ENCODE measurements at regions not wholly inside any gene's neighbourhood (a gene's known extent, or its start where the extent isn't known, plus 50 kb on each side); places are given as distances from the start of the nearest gene placed in this dataset.

GRCh38 chr5:112668016-112668415 lies 69.7 kb upstream of the APC start:
- no peak overlapping the region for H3K27ac Mint-ChIP-seq (ENCODE audit: low read depth)
- H3K9me3 Mint-ChIP-seq = no peaks in the 10 kb centered on the region
- DNase-seq (ENCODE audit: low spot score in 2 of 2) (no peak), ATAC-seq (replicated peaks; ENCODE audit: extremely low read depth, poor library complexity, severe bottlenecking) (no peak)
- H3K36me3 Mint-ChIP-seq (ENCODE audit: insufficient read depth) = no peaks in the 10 kb centered on the region
- H3K4me1 Mint-ChIP-seq = no peaks in the 10 kb centered on the region
- peaks cover 6% of the 10 kb centered on the region for H3K27me3 Mint-ChIP-seq
- H3K4me3 Mint-ChIP-seq = no peak overlapping the region

- no peaks in the 10 kb centered on the region for H3K4me1 Mint-ChIP-seq
- no peak overlapping the region for H3K4me3 Mint-ChIP-seq
- peaks cover 6% of the 10 kb centered on the region for H3K27me3 Mint-ChIP-seq
- H3K36me3 Mint-ChIP-seq (ENCODE audit: insufficient read depth) = no peaks in the 10 kb centered on the region
- no peak overlapping the region for H3K27ac Mint-ChIP-seq (ENCODE audit: low read depth)
- DNase-seq (ENCODE audit: low spot score in 2 of 2) (no peak), ATAC-seq (replicated peaks; ENCODE audit: extremely low read depth, poor library complexity, severe bottlenecking) (no peak)
- no peaks in the 10 kb centered on the region for H3K9me3 Mint-ChIP-seq
These were observed 68.8 kb upstream of the APC start for GRCh38 chr5:112668911-112669310.

GRCh38 chr5:112669328-112669963 lies 68.2 kb upstream of the APC start:
- no peaks in the 10 kb centered on the region for H3K36me3 Mint-ChIP-seq (ENCODE audit: insufficient read depth)
- peaks cover 6% of the 10 kb centered on the region for H3K27me3 Mint-ChIP-seq
- no peak for DNase-seq (ENCODE audit: low spot score in 2 of 2)
- no peaks in the 10 kb centered on the region for H3K4me1 Mint-ChIP-seq
- no peak overlapping the region for H3K27ac Mint-ChIP-seq (ENCODE audit: low read depth)
- no peak for ATAC-seq (replicated peaks; ENCODE audit: extremely low read depth, poor library complexity, severe bottlenecking)
- no peaks in the 10 kb centered on the region for H3K9me3 Mint-ChIP-seq
- no peak overlapping the region for H3K4me3 Mint-ChIP-seq

DNA sequence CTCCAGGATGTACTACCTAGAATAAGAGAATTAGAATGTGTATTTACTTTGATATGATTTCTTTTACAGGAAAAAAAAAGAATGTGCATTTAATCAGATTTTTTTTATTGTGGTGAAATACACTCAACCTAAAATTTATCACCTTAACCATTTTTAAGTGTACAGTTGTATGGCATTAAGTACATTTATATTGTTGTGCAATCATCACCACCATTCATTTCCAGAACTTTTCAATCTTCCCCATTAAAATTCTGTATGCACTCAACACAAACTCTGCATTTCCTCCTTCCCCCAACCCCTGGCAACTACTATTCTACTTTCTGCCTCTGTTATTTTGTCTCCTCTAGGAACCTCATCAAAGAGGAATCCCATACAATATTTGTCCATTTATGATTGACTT lies 66.0 kb upstream of the APC start:
- Mint-ChIP-seq H3K27me3 (peaks cover 27% of the 10 kb centered on the region), H3K36me3 (ENCODE audit: insufficient read depth) (no peaks in the 10 kb centered on the region), H3K27ac (ENCODE audit: low read depth) (no peak overlapping the region), H3K9me3 (no peaks in the 10 kb centered on the region), H3K4me1 (no peaks in the 10 kb centered on the region), H3K4me3 (no peak overlapping the region)
- ATAC-seq (replicated peaks; ENCODE audit: extremely low read depth, poor library complexity, severe bottlenecking) (no peak), DNase-seq (ENCODE audit: low spot score in 2 of 2) (no peak)

DNA sequence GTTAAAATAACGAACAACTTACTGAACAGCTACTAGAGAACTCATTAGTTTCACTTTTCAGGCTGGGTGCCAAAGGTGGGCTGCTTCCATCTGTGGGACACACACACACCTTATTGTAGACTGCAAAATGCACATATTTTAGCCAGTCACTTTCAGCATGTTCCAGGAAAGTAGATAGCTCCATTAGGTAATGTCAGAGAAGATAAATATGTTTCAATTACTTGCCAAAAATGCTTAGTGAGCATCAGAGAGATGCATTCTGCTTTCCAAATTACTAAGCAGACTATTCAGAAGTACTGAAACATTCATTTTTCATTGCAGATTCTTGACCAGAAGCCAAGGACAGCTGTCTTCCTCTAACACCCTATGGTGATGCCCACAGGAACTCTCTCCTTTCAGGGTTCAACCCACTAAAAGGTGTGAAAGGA lies 56.2 kb upstream of the APC start:
- H3K9me3 Mint-ChIP-seq = no peaks in the 10 kb centered on the region
- ATAC-seq (replicated peaks; ENCODE audit: extremely low read depth, poor library complexity, severe bottlenecking) (no peak), DNase-seq (ENCODE audit: low spot score in 2 of 2) (no peak)
- peaks cover 49% of the 10 kb centered on the region for H3K27me3 Mint-ChIP-seq
- no peak overlapping the region for H3K27ac Mint-ChIP-seq (ENCODE audit: low read depth)
- H3K4me1 Mint-ChIP-seq = no peaks in the 10 kb centered on the region
- peaks cover 3% of the 10 kb centered on the region for H3K36me3 Mint-ChIP-seq (ENCODE audit: insufficient read depth)
- H3K4me3 Mint-ChIP-seq = no peak overlapping the region

GRCh38 chr5:112682621-112683061 lies 55.0 kb upstream of the APC start:
- Mint-ChIP-seq H3K27me3 (peaks cover 49% of the 10 kb centered on the region), H3K36me3 (ENCODE audit: insufficient read depth) (peaks cover 3% of the 10 kb centered on the region), H3K27ac (ENCODE audit: low read depth) (no peak overlapping the region), H3K9me3 (no peaks in the 10 kb centered on the region), H3K4me3 (no peak overlapping the region), H3K4me1 (no peaks in the 10 kb centered on the region)
- no peak for DNase-seq (ENCODE audit: low spot score in 2 of 2)
- no peak for ATAC-seq (replicated peaks; ENCODE audit: extremely low read depth, poor library complexity, severe bottlenecking)

DNA sequence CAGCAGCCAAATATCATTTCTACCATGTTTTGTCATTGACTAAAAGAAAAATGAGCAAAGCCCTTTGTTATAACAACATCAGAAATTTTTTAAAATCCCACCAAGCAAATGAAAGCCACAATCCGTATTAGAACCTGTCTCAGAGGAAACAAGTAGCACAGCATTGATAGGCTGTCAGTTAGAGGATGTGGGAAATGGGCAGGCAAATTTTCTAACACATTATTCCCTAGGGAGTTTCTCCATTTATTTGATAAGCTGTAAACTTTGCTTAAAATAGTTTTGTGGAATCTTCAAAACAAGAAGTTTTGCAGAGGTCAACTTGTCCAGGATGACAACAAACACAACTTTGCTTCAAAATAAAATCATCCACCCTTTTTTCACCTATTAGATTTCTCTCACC lies 53.6 kb upstream of the APC start:
- Mint-ChIP-seq H3K27me3 (peaks cover 46% of the 10 kb centered on the region), H3K27ac (ENCODE audit: low read depth) (no peak overlapping the region), H3K9me3 (no peaks in the 10 kb centered on the region), H3K4me3 (no peak overlapping the region), H3K36me3 (ENCODE audit: insufficient read depth) (no peaks in the 10 kb centered on the region), H3K4me1 (no peaks in the 10 kb centered on the region)
- DNase-seq (ENCODE audit: low spot score in 2 of 2) = no peak
- no peak for ATAC-seq (replicated peaks; ENCODE audit: extremely low read depth, poor library complexity, severe bottlenecking)

DNA sequence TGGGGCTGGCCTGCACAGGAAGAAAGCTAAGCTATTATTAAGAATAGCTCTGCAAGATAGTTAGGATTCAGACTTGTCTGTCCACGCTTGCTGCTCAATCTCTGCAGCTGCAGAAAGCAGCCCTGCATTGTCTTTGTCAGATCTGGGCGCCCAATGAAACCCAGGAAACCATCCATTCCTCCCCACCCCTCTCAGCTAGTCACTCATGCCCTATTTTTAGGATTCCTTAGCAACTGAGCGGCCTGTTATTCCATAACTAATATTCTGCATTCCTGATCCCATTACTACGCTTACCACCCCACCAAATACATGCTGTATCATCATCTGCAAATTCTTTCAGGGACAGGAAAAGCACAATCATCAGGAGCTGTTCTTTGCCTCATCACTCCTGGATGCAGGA lies 52.9 kb upstream of the APC start:
- Mint-ChIP-seq H3K9me3 (no peaks in the 10 kb centered on the region), H3K4me1 (no peaks in the 10 kb centered on the region), H3K36me3 (ENCODE audit: insufficient read depth) (no peaks in the 10 kb centered on the region), H3K27ac (ENCODE audit: low read depth) (no peak overlapping the region), H3K27me3 (peaks cover 43% of the 10 kb centered on the region), H3K4me3 (no peak overlapping the region)
- no peak for ATAC-seq (replicated peaks; ENCODE audit: extremely low read depth, poor library complexity, severe bottlenecking)
- DNase-seq (ENCODE audit: low spot score in 2 of 2) = no peak

DNA sequence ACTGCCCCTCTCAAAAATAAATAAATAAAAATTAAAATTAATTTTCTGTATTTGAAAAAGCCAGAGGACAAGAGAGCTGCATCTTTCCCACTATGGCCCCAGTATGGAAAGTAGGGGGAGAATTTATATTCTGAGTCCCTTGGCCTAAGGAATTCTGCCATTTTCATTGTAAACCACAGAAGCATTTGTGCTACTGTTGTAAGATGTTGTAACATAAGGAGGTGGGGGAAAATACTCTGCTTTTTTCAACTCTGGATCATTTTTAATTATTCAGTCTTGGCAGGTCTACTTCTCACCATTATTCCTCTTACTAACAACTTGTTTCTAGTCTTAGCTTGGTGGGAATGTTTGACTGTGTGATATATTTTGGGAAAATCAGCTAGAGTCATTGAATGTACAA lies 52.3 kb upstream of the APC start:
- Mint-ChIP-seq H3K4me3 (no peak overlapping the region), H3K27me3 (peaks cover 43% of the 10 kb centered on the region), H3K4me1 (no peaks in the 10 kb centered on the region), H3K27ac (ENCODE audit: low read depth) (no peak overlapping the region), H3K36me3 (ENCODE audit: insufficient read depth) (no peaks in the 10 kb centered on the region), H3K9me3 (no peaks in the 10 kb centered on the region)
- ATAC-seq (replicated peaks; ENCODE audit: extremely low read depth, poor library complexity, severe bottlenecking) = no peak
- DNase-seq (ENCODE audit: low spot score in 2 of 2) = no peak

GRCh38 chr5:112685931-112686330 lies 51.8 kb upstream of the APC start:
- peaks cover 43% of the 10 kb centered on the region for H3K27me3 Mint-ChIP-seq

GRCh38 chr5:112686675-112687074 lies 51.0 kb upstream of the APC start:
- ATAC-seq (replicated peaks; ENCODE audit: extremely low read depth, poor library complexity, severe bottlenecking) (no peak), DNase-seq (ENCODE audit: low spot score in 2 of 2) (no peak)
- no peaks in the 10 kb centered on the region for H3K36me3 Mint-ChIP-seq (ENCODE audit: insufficient read depth)
- peaks cover 47% of the 10 kb centered on the region for H3K27me3 Mint-ChIP-seq
- H3K4me1 Mint-ChIP-seq = no peaks in the 10 kb centered on the region
- H3K4me3 Mint-ChIP-seq = no peak overlapping the region
- H3K9me3 Mint-ChIP-seq = no peaks in the 10 kb centered on the region
- H3K27ac Mint-ChIP-seq (ENCODE audit: low read depth) = no peak overlapping the region

More at GRCh38 chr5:112685931-112686330, 51.8 kb upstream of the APC start:
- H3K27ac Mint-ChIP-seq (ENCODE audit: low read depth) = no peak overlapping the region
- ATAC-seq (replicated peaks; ENCODE audit: extremely low read depth, poor library complexity, severe bottlenecking) (no peak), DNase-seq (ENCODE audit: low spot score in 2 of 2) (no peak)
- no peaks in the 10 kb centered on the region for H3K9me3 Mint-ChIP-seq
- H3K4me3 Mint-ChIP-seq = no peak overlapping the region
- no peaks in the 10 kb centered on the region for H3K4me1 Mint-ChIP-seq
- no peaks in the 10 kb centered on the region for H3K36me3 Mint-ChIP-seq (ENCODE audit: insufficient read depth)

GRCh38 chr5:112687306-112687705 lies 50.4 kb upstream of the APC start:
- peaks cover 54% of the 10 kb centered on the region for H3K27me3 Mint-ChIP-seq
- H3K9me3 Mint-ChIP-seq = no peaks in the 10 kb centered on the region
- no peak overlapping the region for H3K4me3 Mint-ChIP-seq
- no peak for DNase-seq (ENCODE audit: low spot score in 2 of 2)
- no peak overlapping the region for H3K27ac Mint-ChIP-seq (ENCODE audit: low read depth)
- no peaks in the 10 kb centered on the region for H3K36me3 Mint-ChIP-seq (ENCODE audit: insufficient read depth)
- no peaks in the 10 kb centered on the region for H3K4me1 Mint-ChIP-seq
- ATAC-seq (replicated peaks; ENCODE audit: extremely low read depth, poor library complexity, severe bottlenecking) = no peak
